PC-3 (cell line): ENCODE measurements at regions not wholly inside any gene's neighbourhood (a gene's known extent, or its start where the extent isn't known, plus 50 kb on each side); places are given as distances from the start of the nearest gene placed in this dataset.

Source experiments
- ATAC-seq: fragments of 200-7000 bp; cut with Tn5 transposase; 2 replicates; pipeline ENCODE4 v1.9.1; 2020; ENCODE audit warnings: mild to moderate bottlenecking, moderate library complexity
- BruUV-seq: library from RNA; stranded (reverse); fragments of 400-500 nt; replicated peaks from 2 replicates; lab custom pipeline; 2021; lab: Mats Ljungman, UMichigan
- CTCF ChIA-PET: fragments of 300-600 bp; sonication (Branson Sonifier 250); formaldehyde crosslinking; loops from one replicate; lab custom pipeline; 2022; ENCODE audit warnings: antibody characterized with exemption; lab: Charles Lee
- POLR2A ChIA-PET: fragments of 300-600 bp; sonication (Branson Sonifier 250); formaldehyde crosslinking; loops from one replicate; lab custom pipeline; 2022; ENCODE audit warnings: antibody characterized with exemption; ENCODE audit not compliant: unreplicated experiment; lab: Charles Lee
- DNase-seq: peaks from one replicate; pipeline ENCODE4 v3.0.0-alpha.2; 2015
- H2AFZ ChIP-seq: fragments of 300-600 bp; sonication (generic); 2 replicates; pipeline ENCODE4 v1.6.0; 2016; ENCODE audit warnings: antibody characterized with exemption, low read length
- H3F3A ChIP-seq: fragments of 300-600 bp; sonication (generic); one replicate; pipeline ENCODE4 v1.6.0; 2017; ENCODE audit warnings: antibody characterized with exemption, low read length, control low read depth, mild to moderate bottlenecking; ENCODE audit not compliant: unreplicated experiment
- H3K27ac ChIP-seq: fragments of 300-600 bp; sonication (generic); 2 replicates; pipeline ENCODE4 v1.5.1; 2016; ENCODE audit warnings: mild to moderate bottlenecking, low read length
- H3K27me3 ChIP-seq: fragments of 300-600 bp; sonication (generic); 2 replicates; pipeline ENCODE4 v1.6.1; 2016; ENCODE audit warnings: low read length, mixed read lengths
- H3K36me3 ChIP-seq: fragments of 300-600 bp; sonication (generic); 2 replicates; pipeline ENCODE4 v1.6.1; 2016; ENCODE audit warnings: low read depth, mixed run types, low read length, mixed read lengths
- H3K4me1 ChIP-seq: fragments of 300-600 bp; sonication (generic); 2 replicates; pipeline ENCODE4 v1.5.1; 2016; ENCODE audit warnings: low read length; ENCODE audit not compliant: insufficient read depth
- H3K4me2 ChIP-seq: fragments of 300-600 bp; sonication (generic); 2 replicates; pipeline ENCODE4 v1.6.0; 2016; ENCODE audit warnings: low read length
- H3K4me3 ChIP-seq: fragments of 300-600 bp; sonication (generic); 2 replicates; pipeline ENCODE4 v1.5.1; 2016; ENCODE audit warnings: mild to moderate bottlenecking, low read length, mixed read lengths
- H3K79me2 ChIP-seq: fragments of 300-600 bp; sonication (generic); 2 replicates; pipeline ENCODE4 v1.6.1; 2017; ENCODE audit warnings: low read length, mixed read lengths
- H3K9ac ChIP-seq: fragments of 300-600 bp; sonication (generic); 2 replicates; pipeline ENCODE4 v1.6.0; 2016; ENCODE audit warnings: mild to moderate bottlenecking, low read length
- H3K9me2 ChIP-seq: fragments of 300-600 bp; sonication (generic); replicated peaks from 2 replicates; pipeline ENCODE4 v1.6.1; 2016; ENCODE audit warnings: mixed run types, low read length, mixed read lengths
- H3K9me3 ChIP-seq: fragments of 300-600 bp; sonication (generic); 2 replicates; pipeline ENCODE4 v1.6.1; 2016; ENCODE audit warnings: low read length, mixed read lengths
- H4K20me1 ChIP-seq: fragments of 300-600 bp; sonication (generic); 2 replicates; pipeline ENCODE4 v1.6.1; 2016; ENCODE audit warnings: low read length, mixed read lengths
- CTCF ChIP-seq: fragments of 300-600 bp; sonication (generic); conservative IDR thresholded peaks from 2 replicates; pipeline ENCODE4 v1.5.1; 2017; ENCODE audit warnings: antibody characterized with exemption, low read depth, mild to moderate bottlenecking, low read length
- EZH2 ChIP-seq: fragments of 300-600 bp; sonication (generic); IDR thresholded peaks from one replicate; pipeline ENCODE4 v1.6.1; 2017; ENCODE audit warnings: antibody characterized with exemption, mild to moderate bottlenecking, low read length; ENCODE audit not compliant: unreplicated experiment
- EZH2phosphoT487 ChIP-seq: fragments of 300-600 bp; sonication (generic); IDR thresholded peaks from 2 replicates; pipeline ENCODE4 v1.6.1; 2018; ENCODE audit warnings: mild to moderate bottlenecking, antibody characterized with exemption, low read length, borderline replicate concordance
- intact Hi-C: fragments of 100-400 bp; cut with micrococcal nuclease; formaldehyde crosslinking; loops from 2 replicates; pipeline ENCODE4 v1.9.0; 2023

GRCh38 chr10:35887685-35888084 lies 245.6 kb upstream of the FZD8 start:
- Histone ChIP-seq H3K27me3 (no peaks in the 10 kb centered on the region), H2AFZ (no peak overlapping the region), H3K9me2 (no peaks in the 10 kb centered on the region), H3K4me1 (peaks cover 25% of the 10 kb centered on the region), H3K27ac (no peak overlapping the region), H3K36me3 (no peaks in the 10 kb centered on the region), H4K20me1 (no peaks in the 10 kb centered on the region), H3K79me2 (no peaks in the 10 kb centered on the region), H3K4me3 (no peak overlapping the region), H3K9me3 (no peaks in the 10 kb centered on the region), H3F3A (no peaks in the 10 kb centered on the region), H3K4me2 (no peak overlapping the region), H3K9ac (no peak overlapping the region)
- intact Hi-C loops, result no loop called here
- no peak for ATAC-seq
- BruUV-seq, result no TSS peak
- ChIA-PET POLR2A (no interaction called here), CTCF (no interaction called here)
- DNase-seq, result no peak
- TF ChIP-seq EZH2, result no peak
- TF ChIP-seq EZH2phosphoT487, result no peak
- TF ChIP-seq CTCF, result no peak

- no TSS peak for BruUV-seq
- no peak overlapping the region for H3K4me3 ChIP-seq
- H3K27ac ChIP-seq, result no peak overlapping the region
- H3K27me3 ChIP-seq, result no peaks in the 10 kb centered on the region
- no peaks in the 10 kb centered on the region for H3K79me2 ChIP-seq
- H3K9me3 ChIP-seq, result no peaks in the 10 kb centered on the region
- no peaks in the 10 kb centered on the region for H3K36me3 ChIP-seq
- TF ChIP-seq EZH2 (no peak), CTCF (no peak), EZH2phosphoT487 (no peak)
- ChIA-PET POLR2A (no interaction called here), CTCF (no interaction called here)
- H3K9ac ChIP-seq, result no peak overlapping the region
- no peaks in the 10 kb centered on the region for H3F3A ChIP-seq
- no peak overlapping the region for H2AFZ ChIP-seq
- peaks cover 11% of the 10 kb centered on the region for H3K4me1 ChIP-seq
- intact Hi-C loops, result no loop called here
- DNase-seq, result no peak
- H3K9me2 ChIP-seq, result peaks cover 1% of the 10 kb centered on the region; the same call in 1 of the 2 replicates
- no peak for ATAC-seq
- H3K4me2 ChIP-seq, result no peak overlapping the region
- H4K20me1 ChIP-seq, result no peaks in the 10 kb centered on the region
These were observed 243.0 kb upstream of the FZD8 start for GRCh38 chr10:35885076-35885475.

GRCh38 chr10:35884657-35885071 lies 242.6 kb upstream of the FZD8 start:
- Histone ChIP-seq H3K4me1 (peaks cover 7% of the 10 kb centered on the region), H3K9me3 (no peaks in the 10 kb centered on the region), H3K27ac (no peak overlapping the region), H3K9ac (no peak overlapping the region), H3K4me3 (no peak overlapping the region), H3K79me2 (no peaks in the 10 kb centered on the region), H3K36me3 (no peaks in the 10 kb centered on the region), H3K4me2 (no peak overlapping the region), H3K27me3 (no peaks in the 10 kb centered on the region), H2AFZ (no peak overlapping the region), H3F3A (no peaks in the 10 kb centered on the region), H3K9me2 (peaks cover 4% of the 10 kb centered on the region; the same call in 1 of the 2 replicates), H4K20me1 (no peaks in the 10 kb centered on the region)
- POLR2A ChIA-PET, result no interaction called here
- BruUV-seq, result no TSS peak
- DNase-seq, result no peak
- TF ChIP-seq EZH2 (no peak), EZH2phosphoT487 (no peak), CTCF (no peak)
- CTCF ChIA-PET, result no interaction called here
- ATAC-seq, result no peak
- intact Hi-C loops, result no loop called here
